ENCODE measurements at regions not wholly inside any gene's neighbourhood (a gene's known extent, or its start where the extent isn't known, plus 50 kb on each side); places are given as distances from the start of the nearest gene placed in this dataset.

GRCh38 chr11:97905671-97906070 lies 1115.1 kb upstream of the CNTN5 start:
- in situ Hi-C loops (cut with MboI; ENCODE audit: low sequenced_read_pairs) (no loop called here), intact Hi-C loops (cut with micrococcal nuclease) (no loop called here), dilution Hi-C loops (cut with HindIII; ENCODE audit: low sequenced_read_pairs, unreplicated experiment) (no loop called here)
- H2BK5ac ChIP-seq (ENCODE audit: low read depth, low read length, poor library complexity, severe bottlenecking) = no peak overlapping the region
- TF ChIP-seq MAFK (IDR thresholded peaks at IDR 0.05; ENCODE audit: low read depth, low read length) (no peak), ELK1 (IDR thresholded peaks at IDR 0.05; ENCODE audit: borderline replicate concordance, low read depth, low read length) (no peak), BHLHE40 (IDR thresholded peaks at IDR 0.05; ENCODE audit: low read depth, low read length) (no peak), POLR2A (IDR thresholded peaks at IDR 0.05; ENCODE audit: low read depth, low read length) (no peak), SMC3 (IDR thresholded peaks at IDR 0.05; ENCODE audit: low read depth, low read length) (no peak), NFE2L2 (IDR thresholded peaks at IDR 0.05; ENCODE audit: low read depth, low read length) (no peak), FOS (IDR thresholded peaks at IDR 0.05; ENCODE audit: low read depth, low read length) (no peak), RAD21 (IDR thresholded peaks at IDR 0.05; ENCODE audit: low read length) (no peak), MAZ (IDR thresholded peaks at IDR 0.05; ENCODE audit: borderline replicate concordance, low read depth, low read length) (no peak), CTCF (conservative IDR thresholded peaks at IDR 0.05; ENCODE audit: low read depth, low read length) (no peak), MXI1 (IDR thresholded peaks at IDR 0.05; ENCODE audit: borderline replicate concordance, low read depth, low read length) (no peak), RFX5 (IDR thresholded peaks at IDR 0.05; ENCODE audit: low read depth, low read length) (no peak), CEBPB (IDR thresholded peaks at IDR 0.05; ENCODE audit: low read depth, low read length) (no peak), CHD1 (IDR thresholded peaks at IDR 0.05; ENCODE audit: low read depth, low read length) (no peak), RCOR1 (IDR thresholded peaks at IDR 0.05; ENCODE audit: insufficient replicate concordance, low read length) (no peak), USF2 (IDR thresholded peaks at IDR 0.05; ENCODE audit: low read depth, low read length) (no peak)
- H2AK5ac ChIP-seq (ENCODE audit: low read depth, low read length) = no peak overlapping the region
- H3K18ac ChIP-seq (ENCODE audit: low read depth, low read length) = no peak overlapping the region
- H2BK120ac ChIP-seq (ENCODE audit: low read depth, low read length) = no peak overlapping the region
- POLR2A ChIA-PET (ENCODE audit: unreplicated experiment) = no interaction called here
- H2AK9ac ChIP-seq (replicated peaks; ENCODE audit: low read depth, low read length, poor library complexity) = no peak overlapping the region
- H3K36me3 ChIP-seq (ENCODE audit: control insufficient read depth, insufficient read depth, low read length) = no peaks in the 10 kb centered on the region
- no peak overlapping the region for H2BK15ac ChIP-seq (ENCODE audit: low read depth, low read length)
- no peaks in the 10 kb centered on the region for H3K4me1 ChIP-seq (ENCODE audit: control insufficient read depth, insufficient read depth, low read length)
- no CpG with 5 or more reads among the region's 1 CpG for WGBS, 2 experiments (ENCODE audit: extremely low coverage in 2 of 2, insufficient read length in 1 of 2)
- H2BK20ac ChIP-seq (ENCODE audit: low read depth, low read length) = no peak overlapping the region
- no peak overlapping the region for H2AFZ ChIP-seq (replicated peaks; ENCODE audit: low read length, poor library complexity)
- no peak overlapping the region for H3K14ac ChIP-seq (replicated peaks; ENCODE audit: low read depth, low read length)
- H4K20me1 ChIP-seq (ENCODE audit: insufficient read depth, low read length) = no peaks in the 10 kb centered on the region
- no peak overlapping the region for H3K9ac ChIP-seq (ENCODE audit: low read depth, low read length)
- no TSS peak for BruUV-seq (replicated peaks)
- no peak overlapping the region for H3K27ac ChIP-seq (ENCODE audit: insufficient read depth, low read length)
- CTCF ChIA-PET = interaction anchor here (1.0 kb wide), 1 partner anchor 8 kb away, joined by 3 read pairs; no protein-coding TSS in a partner anchor
- no peak overlapping the region for H3K4me3 ChIP-seq (ENCODE audit: insufficient read depth, low read depth, low read length)
- H4K91ac ChIP-seq (ENCODE audit: insufficient read depth, low read depth, low read length) = no peak overlapping the region
- no peaks in the 10 kb centered on the region for H3K79me1 ChIP-seq (ENCODE audit: low read depth in 1 of 2, low read length in 2 of 2)
- no peak overlapping the region for H3K4ac ChIP-seq (ENCODE audit: low read depth, low read length)
- no peak overlapping the region for H3K4me2 ChIP-seq (ENCODE audit: low read depth, low read length)
- DNase-seq (no peak), ATAC-seq (ENCODE audit: low read depth) (no peak)
- no peaks in the 10 kb centered on the region for H3K9me1 ChIP-seq (ENCODE audit: insufficient read depth, low read length)
- no peaks in the 10 kb centered on the region for H3K27me3 ChIP-seq (ENCODE audit: control insufficient read depth, insufficient read depth, low read length)
- H4K5ac ChIP-seq (ENCODE audit: low read depth, low read length) = no peak overlapping the region
- no peak overlapping the region for H3K23ac ChIP-seq (ENCODE audit: low read depth, low read length)
- no peak overlapping the region for H3K56ac ChIP-seq (ENCODE audit: extremely low read depth, insufficient read depth, low read length)
- H3K9me3 ChIP-seq (ENCODE audit: control insufficient read depth, insufficient read depth, low read length) = no peaks in the 10 kb centered on the region
- no peak overlapping the region for H4K8ac ChIP-seq (ENCODE audit: low read depth in 2 of 2, low read length in 2 of 2)

All from IMR-90 (cell line).